ENCODE measurements at regions not wholly inside any gene's neighbourhood (a gene's known extent, or its start where the extent isn't known, plus 50 kb on each side); places are given as distances from the start of the nearest gene placed in this dataset.

DNA sequence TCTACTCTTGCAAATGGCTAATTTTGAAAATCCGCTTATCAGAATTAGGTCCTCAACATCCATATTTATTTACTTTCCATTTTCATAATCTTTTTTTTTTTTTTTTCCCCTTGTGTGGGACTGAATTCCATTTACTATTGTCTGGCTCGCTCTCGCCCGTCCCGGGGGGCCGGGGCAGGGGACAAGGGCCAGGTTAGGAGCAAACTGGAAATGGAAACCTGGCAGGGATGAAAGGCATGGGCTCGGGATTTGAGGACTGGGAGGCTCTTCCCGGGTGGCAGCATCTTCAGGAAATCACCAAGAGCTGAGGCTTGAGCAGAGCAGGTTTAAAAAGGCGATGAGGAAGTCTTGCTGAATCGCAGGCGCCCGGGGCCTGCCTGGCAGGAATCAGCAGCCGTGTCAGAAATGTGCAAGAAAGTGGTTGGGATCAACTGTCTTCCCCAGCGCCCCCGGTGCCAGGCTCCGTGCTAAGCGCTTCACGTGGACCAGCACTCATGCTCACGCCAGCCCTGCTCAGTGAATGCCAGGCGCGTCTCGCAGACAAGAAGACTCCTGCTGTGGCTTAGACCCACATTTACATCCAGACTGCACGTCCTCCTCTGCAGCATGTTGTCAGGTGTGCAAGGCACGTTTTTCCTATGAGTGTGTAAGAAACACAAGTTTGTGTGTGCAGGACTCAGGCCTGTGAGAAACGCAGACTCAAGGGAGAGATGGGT is 66.3 kb upstream of the UNC5A start:
- H3K4me3 Mint-ChIP-seq (ENCODE audit: low read depth) = peak overlapping the region; percentile 53
- TF ChIP-seq, protein P1, sequence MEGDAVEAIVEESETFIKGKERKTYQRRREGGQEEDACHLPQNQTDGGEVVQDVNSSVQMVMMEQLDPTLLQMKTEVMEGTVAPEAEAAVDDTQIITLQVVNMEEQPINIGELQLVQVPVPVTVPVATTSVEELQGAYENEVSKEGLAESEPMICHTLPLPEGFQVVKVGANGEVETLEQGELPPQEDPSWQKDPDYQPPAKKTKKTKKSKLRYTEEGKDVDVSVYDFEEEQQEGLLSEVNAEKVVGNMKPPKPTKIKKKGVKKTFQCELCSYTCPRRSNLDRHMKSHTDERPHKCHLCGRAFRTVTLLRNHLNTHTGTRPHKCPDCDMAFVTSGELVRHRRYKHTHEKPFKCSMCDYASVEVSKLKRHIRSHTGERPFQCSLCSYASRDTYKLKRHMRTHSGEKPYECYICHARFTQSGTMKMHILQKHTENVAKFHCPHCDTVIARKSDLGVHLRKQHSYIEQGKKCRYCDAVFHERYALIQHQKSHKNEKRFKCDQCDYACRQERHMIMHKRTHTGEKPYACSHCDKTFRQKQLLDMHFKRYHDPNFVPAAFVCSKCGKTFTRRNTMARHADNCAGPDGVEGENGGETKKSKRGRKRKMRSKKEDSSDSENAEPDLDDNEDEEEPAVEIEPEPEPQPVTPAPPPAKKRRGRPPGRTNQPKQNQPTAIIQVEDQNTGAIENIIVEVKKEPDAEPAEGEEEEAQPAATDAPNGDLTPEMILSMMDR (IDR thresholded peaks at IDR 0.05; ENCODE audit: unreplicated experiment) = no peak
- no peak for DNase-seq (ENCODE audit: low spot score, unreplicated experiment)
- H3K27me3 Mint-ChIP-seq = peaks cover 66% of the 10 kb centered on the region
- H3K27ac Mint-ChIP-seq = no peak overlapping the region
- H3K36me3 Mint-ChIP-seq (ENCODE audit: insufficient read depth) = no peaks in the 10 kb centered on the region
- peaks cover 9% of the 10 kb centered on the region for H3K4me1 Mint-ChIP-seq (ENCODE audit: low read depth)
- no peaks in the 10 kb centered on the region for H3K9me3 Mint-ChIP-seq (ENCODE audit: low read depth)

DNA sequence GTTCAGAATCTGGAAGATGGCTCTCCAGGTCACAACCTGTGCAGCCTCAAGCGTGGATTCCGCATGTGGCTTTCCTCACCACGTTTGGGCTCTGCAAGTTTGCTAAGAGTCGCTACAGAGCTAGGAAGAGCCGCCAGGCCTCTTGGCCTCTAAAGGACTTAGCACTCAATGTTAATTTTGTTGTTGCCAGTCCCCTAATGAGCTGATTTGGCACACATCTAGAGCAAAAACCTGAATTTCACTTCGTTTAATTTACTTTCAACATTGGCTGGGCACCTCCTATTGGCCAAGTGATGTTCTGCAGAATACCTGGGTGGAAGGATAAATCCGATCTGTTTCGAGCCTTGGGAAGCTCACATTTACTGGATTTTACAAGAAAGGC is 65.8 kb upstream of the UNC5A start:
- Mint-ChIP-seq H3K9me3 (ENCODE audit: low read depth) (no peaks in the 10 kb centered on the region), H3K4me3 (ENCODE audit: low read depth) (peak overlapping the region; percentile 26), H3K27ac (no peak overlapping the region), H3K36me3 (ENCODE audit: insufficient read depth) (no peaks in the 10 kb centered on the region), H3K27me3 (peaks cover 61% of the 10 kb centered on the region), H3K4me1 (ENCODE audit: low read depth) (peaks cover 6% of the 10 kb centered on the region)
- DNase-seq (ENCODE audit: low spot score, unreplicated experiment) = no peak
- TF ChIP-seq, protein P1 (IDR thresholded peaks at IDR 0.05; ENCODE audit: unreplicated experiment) = peak; percentile 50

DNA sequence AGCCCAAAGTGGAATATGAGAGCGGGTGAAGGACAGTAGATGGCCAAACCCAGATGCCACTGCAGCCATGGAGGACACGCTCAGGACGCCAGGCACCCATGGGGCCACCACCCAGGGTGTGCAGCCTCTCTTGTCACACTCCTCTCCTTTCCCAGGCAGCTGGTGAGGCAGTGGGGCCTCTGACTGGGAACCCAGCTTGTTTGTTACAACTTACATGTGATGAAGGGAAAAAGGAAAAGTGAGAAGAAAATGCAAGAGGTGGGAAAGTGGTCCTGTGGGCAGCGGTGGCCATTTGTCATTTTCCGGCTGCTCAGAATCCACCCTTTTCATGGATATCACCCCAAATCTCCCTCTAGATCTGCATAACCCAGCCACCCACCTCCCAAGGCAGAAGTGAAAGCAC is 62.7 kb upstream of the UNC5A start:
- Mint-ChIP-seq H3K36me3 (ENCODE audit: insufficient read depth) (no peaks in the 10 kb centered on the region), H3K27ac (no peak overlapping the region), H3K9me3 (ENCODE audit: low read depth) (no peaks in the 10 kb centered on the region), H3K4me3 (ENCODE audit: low read depth) (no peak overlapping the region), H3K4me1 (ENCODE audit: low read depth) (peaks cover 6% of the 10 kb centered on the region), H3K27me3 (peaks cover 51% of the 10 kb centered on the region)
- TF ChIP-seq, protein P1 (IDR thresholded peaks at IDR 0.05; ENCODE audit: unreplicated experiment) = no peak
- DNase-seq (ENCODE audit: low spot score, unreplicated experiment) = no peak

DNA sequence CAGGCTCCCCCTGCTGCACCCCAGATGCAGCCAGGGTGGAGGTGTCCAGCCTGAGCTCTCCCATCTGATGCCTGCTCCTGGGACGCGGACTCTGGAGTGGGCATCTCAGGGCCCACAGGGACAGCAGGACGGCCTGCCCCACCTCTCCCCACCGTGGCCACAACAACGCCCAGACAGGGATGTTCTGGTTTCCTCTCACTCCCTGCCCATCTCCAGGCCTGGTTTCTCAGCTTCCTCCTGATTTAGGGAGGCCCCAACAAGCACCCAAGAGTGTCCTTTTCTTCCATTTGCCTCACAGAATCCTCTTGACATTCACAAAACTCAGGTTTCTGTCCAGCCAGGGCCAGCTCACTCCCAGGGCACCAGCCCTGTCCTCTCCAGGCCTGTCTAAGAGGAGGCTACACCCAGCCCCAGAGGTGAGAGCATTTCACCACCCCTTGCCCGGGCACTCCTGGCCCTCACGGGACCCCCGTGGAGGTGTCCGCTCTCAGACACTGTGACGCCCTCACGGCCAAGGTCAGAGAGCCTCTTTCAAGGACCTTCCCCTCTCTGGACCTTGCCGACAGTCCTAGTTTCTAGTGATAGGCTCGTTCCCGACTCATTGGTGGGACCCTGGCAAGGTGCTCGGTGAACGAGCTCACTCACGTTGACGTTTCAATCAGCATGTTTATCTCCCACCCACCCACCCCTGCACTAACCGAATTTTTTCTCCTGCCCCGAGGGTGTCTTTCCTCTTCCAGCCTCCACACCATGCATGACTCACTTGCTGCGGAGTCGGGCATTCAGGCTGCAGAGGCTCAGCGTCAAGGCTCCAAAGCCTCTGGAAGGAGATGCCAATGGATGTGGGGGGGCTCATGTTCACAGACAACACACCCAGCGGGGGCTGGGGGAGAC is 62.0 kb upstream of the UNC5A start:
- TF ChIP-seq, protein P1 (IDR thresholded peaks at IDR 0.05; ENCODE audit: unreplicated experiment) = no peak
- Mint-ChIP-seq H3K36me3 (ENCODE audit: insufficient read depth) (no peaks in the 10 kb centered on the region), H3K27ac (no peak overlapping the region), H3K27me3 (peaks cover 50% of the 10 kb centered on the region), H3K4me1 (ENCODE audit: low read depth) (peaks cover 6% of the 10 kb centered on the region), H3K9me3 (ENCODE audit: low read depth) (no peaks in the 10 kb centered on the region), H3K4me3 (ENCODE audit: low read depth) (no peak overlapping the region)
- DNase-seq (ENCODE audit: low spot score, unreplicated experiment) = no peak
